Lung (tissue), 11 donors: ENCODE measurements at regions not wholly inside any gene's neighbourhood (a gene's known extent, or its start where the extent isn't known, plus 50 kb on each side); places are given as distances from the start of the nearest gene placed in this dataset.
A peak's percentile ranks its signal among the peaks of the same experiment; 100 is the strongest.

ENCODE experiments used
- ATAC-seq: fragments of 200-7000 bp; cut with Tn5 transposase; one replicate; pipeline ENCODE4 v1.9.1; 2020; ENCODE audit warnings: moderate number of reproducible peaks; ENCODE audit not compliant: insufficient read depth, low FRiP score
- DNase-seq, 3 donors: peaks; one replicate each; pipeline ENCODE4 v3.0.0-alpha.2; 2013 to 2017
- H3K27ac ChIP-seq, 2 donors: one replicate each; pipeline ENCODE4 v1.5.1; 2013; ENCODE audit warnings: mild to moderate bottlenecking in 2 of 2, moderate library complexity in 2 of 2, control low read depth in 1 of 2, inconsistent platforms in 1 of 2, low read depth in 1 of 2, low read length in 1 of 2
- H3K27me3 ChIP-seq, 3 donors: one replicate each; pipeline ENCODE4 v1.5.1; 2013; ENCODE audit warnings: low read length in 2 of 3; ENCODE audit not compliant: control insufficient read depth in 3 of 3, insufficient read depth in 3 of 3
- H3K36me3 ChIP-seq, 4 donors: one replicate each; pipeline ENCODE4 v1.5.1; 2013; ENCODE audit warnings: low read length in 4 of 4, mild to moderate bottlenecking in 1 of 4, moderate library complexity in 1 of 4; ENCODE audit not compliant: control insufficient read depth in 4 of 4, insufficient read depth in 4 of 4
- H3K4me1 ChIP-seq, 5 donors: one replicate each; pipeline ENCODE4 v1.5.1; 2013; ENCODE audit warnings: low read length in 5 of 5, mild to moderate bottlenecking in 2 of 5, moderate library complexity in 1 of 5; ENCODE audit not compliant: control insufficient read depth in 5 of 5, insufficient read depth in 5 of 5
- H3K4me3 ChIP-seq: one replicate; pipeline ENCODE4 v1.5.1; 2013; ENCODE audit warnings: mild to moderate bottlenecking, control low read depth, moderate library complexity
- H3K9ac ChIP-seq, 2 donors: one replicate each; pipeline ENCODE4 v1.5.1; 2013; ENCODE audit warnings: low read length in 2 of 2, control low read depth in 1 of 2; ENCODE audit not compliant: insufficient read depth in 1 of 2
- H3K9me3 ChIP-seq, 4 donors: one replicate each; pipeline ENCODE4 v1.5.1; 2013; ENCODE audit warnings: low read length in 3 of 4, mild to moderate bottlenecking in 1 of 4, moderate library complexity in 1 of 4; ENCODE audit not compliant: control insufficient read depth in 4 of 4, insufficient read depth in 3 of 4
- WGBS, 2 donors: extraction: QIAGEN DNeasy Blood & Tissue Kit; methylation state at CpG; one replicate each; pipeline ENCODE4 v1.1.7; 2013; 5-methylcytosine and 5-hydroxymethylcytosine counted together
- TF ChIP-seq, protein P1 (sequence below): IDR thresholded peaks from 2 replicates; pipeline ENCODE4 v1.5.1; 2012; ENCODE audit warnings: mild to moderate bottlenecking; ENCODE audit errors: control extremely low read depth, extremely low read depth
- donor health status: control.
- donor health status: control.
- donor health status: Bipolar disorder and iron deficiency.
- donor health status: healthy.
- donor health status: DM: yes; HTN: yes; CAD: no.

DNA sequence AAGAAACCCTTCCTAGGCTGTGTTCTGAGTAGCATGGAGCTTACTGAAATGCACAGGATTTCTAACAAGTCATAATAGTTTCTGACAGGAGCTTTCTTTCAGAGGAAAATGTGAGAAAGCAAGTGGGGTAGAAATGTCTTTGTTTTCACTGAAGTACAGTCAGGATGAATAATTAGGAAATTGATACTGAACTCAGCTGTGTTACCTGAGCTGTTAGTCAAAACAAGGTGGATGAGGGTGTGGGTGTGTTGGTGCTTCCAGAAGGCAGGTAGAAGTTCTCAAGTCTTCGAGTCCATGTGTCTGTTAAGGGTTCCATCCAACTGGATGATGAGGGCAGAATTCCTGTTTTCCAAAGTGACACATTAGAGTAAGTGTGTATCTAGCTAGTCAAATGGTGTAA is 122.4 kb downstream of the BASP1 start:
- Histone ChIP-seq H3K4me3 (no peak overlapping the region), H3K9me3 (peaks cover 0 to 6% (median 0%) of the 10 kb centered on the region in 4 donors), H3K36me3 (no peaks in the 10 kb centered on the region), H3K9ac (no peak overlapping the region), H3K27ac (no peak overlapping the region), H3K27me3 (no peaks in the 10 kb centered on the region), H3K4me1 (peaks cover 0 to 17% (median 11%) of the 10 kb centered on the region in 5 donors)
- WGBS, 2 donors: 81 to 100% methylated on average over 1 of the region's 1 CpG
- no peak for DNase-seq
- TF ChIP-seq, protein P1, sequence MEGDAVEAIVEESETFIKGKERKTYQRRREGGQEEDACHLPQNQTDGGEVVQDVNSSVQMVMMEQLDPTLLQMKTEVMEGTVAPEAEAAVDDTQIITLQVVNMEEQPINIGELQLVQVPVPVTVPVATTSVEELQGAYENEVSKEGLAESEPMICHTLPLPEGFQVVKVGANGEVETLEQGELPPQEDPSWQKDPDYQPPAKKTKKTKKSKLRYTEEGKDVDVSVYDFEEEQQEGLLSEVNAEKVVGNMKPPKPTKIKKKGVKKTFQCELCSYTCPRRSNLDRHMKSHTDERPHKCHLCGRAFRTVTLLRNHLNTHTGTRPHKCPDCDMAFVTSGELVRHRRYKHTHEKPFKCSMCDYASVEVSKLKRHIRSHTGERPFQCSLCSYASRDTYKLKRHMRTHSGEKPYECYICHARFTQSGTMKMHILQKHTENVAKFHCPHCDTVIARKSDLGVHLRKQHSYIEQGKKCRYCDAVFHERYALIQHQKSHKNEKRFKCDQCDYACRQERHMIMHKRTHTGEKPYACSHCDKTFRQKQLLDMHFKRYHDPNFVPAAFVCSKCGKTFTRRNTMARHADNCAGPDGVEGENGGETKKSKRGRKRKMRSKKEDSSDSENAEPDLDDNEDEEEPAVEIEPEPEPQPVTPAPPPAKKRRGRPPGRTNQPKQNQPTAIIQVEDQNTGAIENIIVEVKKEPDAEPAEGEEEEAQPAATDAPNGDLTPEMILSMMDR: no peak
- ATAC-seq: no peak

DNA sequence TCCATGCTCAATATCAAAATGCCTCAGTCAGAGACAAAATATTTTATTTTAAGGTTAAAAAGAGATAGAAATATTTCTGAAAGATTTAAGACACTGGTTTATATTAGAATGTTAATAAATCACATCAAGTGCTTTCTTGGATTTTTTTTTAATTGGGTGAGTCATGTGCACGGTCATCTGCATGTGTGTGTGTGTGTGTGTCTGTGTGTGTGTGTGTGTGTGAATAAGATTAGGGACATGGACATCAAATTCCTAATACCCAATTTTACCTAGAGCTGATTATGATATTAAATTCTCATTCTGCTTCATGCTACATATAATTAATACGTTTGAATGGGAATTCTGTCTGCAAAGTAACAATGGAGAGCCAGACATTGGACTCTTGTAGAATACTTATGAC is 122.9 kb downstream of the BASP1 start:
- 41 to 73% methylated on average over 2 of the region's 2 CpGs for WGBS, 2 donors
- no peak overlapping the region for H3K27ac ChIP-seq
- no peak for ATAC-seq
- H3K27me3 ChIP-seq: no peaks in the 10 kb centered on the region
- H3K4me1 ChIP-seq: peaks cover 0 to 17% (median 11%) of the 10 kb centered on the region in 5 donors
- H3K9ac ChIP-seq: no peak overlapping the region
- peaks cover 0 to 6% (median 0%) of the 10 kb centered on the region in 4 donors for H3K9me3 ChIP-seq
- no peak for DNase-seq
- TF ChIP-seq, protein P1: no peak
- no peaks in the 10 kb centered on the region for H3K36me3 ChIP-seq
- no peak overlapping the region for H3K4me3 ChIP-seq

DNA sequence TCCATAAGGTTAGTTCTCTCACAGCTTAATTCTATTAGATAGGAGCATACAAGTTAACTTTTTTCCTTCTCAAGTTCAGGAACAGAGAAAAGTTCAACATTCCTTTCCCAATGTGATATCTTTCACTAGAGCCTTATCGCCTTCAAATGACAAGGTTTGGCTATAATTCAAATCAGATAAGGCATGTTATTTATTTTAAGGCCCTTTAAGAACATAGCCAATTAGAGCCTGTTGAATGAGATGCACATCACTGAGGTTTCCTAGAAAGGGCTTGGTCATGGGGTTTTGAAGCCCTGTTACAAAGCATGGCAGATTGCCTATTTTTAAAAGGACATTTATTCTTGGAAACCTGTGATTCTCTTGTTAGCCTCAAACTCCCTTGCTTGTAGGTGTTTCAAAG is 123.4 kb downstream of the BASP1 start:
- TF ChIP-seq, protein P1: no peak
- Histone ChIP-seq H3K9me3 (peaks cover 0 to 6% (median 0%) of the 10 kb centered on the region in 4 donors), H3K9ac (no peak overlapping the region), H3K36me3 (no peaks in the 10 kb centered on the region), H3K27me3 (no peaks in the 10 kb centered on the region), H3K27ac (no peak overlapping the region), H3K4me3 (no peak overlapping the region), H3K4me1 (peaks cover 0 to 17% (median 11%) of the 10 kb centered on the region in 5 donors)
- DNase-seq (peak; percentile 21 to 86 (median 85)), ATAC-seq (no peak)
- WGBS, 2 donors: 19 to 44% methylated on average over 1 of the region's 1 CpG

DNA sequence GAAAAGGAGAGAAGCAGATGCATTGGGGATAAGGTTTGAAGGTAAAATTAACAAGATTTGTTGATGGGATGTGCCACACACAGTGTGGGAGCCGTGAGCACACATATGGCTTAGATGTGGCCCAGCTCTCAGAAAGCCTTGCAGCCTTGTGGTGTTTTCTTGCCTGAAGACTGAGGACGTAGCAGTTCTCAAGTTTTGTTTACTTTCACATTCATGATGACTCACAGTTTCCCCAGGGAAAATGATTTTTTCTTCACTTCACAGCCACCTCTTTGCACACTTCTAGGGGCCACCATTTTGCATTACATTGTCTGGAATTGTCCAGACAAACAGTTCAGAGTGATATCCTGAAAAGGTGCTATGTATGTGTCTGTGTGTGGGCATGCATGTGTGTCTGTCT is 126.2 kb downstream of the BASP1 start:
- Histone ChIP-seq H3K27ac (no peak overlapping the region), H3K27me3 (no peaks in the 10 kb centered on the region), H3K9ac (no peak overlapping the region), H3K4me1 (peaks cover 0 to 17% (median 11%) of the 10 kb centered on the region in 5 donors), H3K9me3 (peaks cover 0 to 2% (median 0%) of the 10 kb centered on the region in 4 donors), H3K36me3 (no peaks in the 10 kb centered on the region), H3K4me3 (no peak overlapping the region)
- TF ChIP-seq, protein P1: no peak
- WGBS, 2 donors: 30 to 48% methylated on average over 2 of the region's 2 CpGs
- ATAC-seq (no peak), DNase-seq (peak in 2 of 3 donors; percentile 52 to 70)
